ENCODE measurements at regions not wholly inside any gene's neighbourhood (a gene's known extent, or its start where the extent isn't known, plus 50 kb on each side); places are given as distances from the start of the nearest gene placed in this dataset.

DNA sequence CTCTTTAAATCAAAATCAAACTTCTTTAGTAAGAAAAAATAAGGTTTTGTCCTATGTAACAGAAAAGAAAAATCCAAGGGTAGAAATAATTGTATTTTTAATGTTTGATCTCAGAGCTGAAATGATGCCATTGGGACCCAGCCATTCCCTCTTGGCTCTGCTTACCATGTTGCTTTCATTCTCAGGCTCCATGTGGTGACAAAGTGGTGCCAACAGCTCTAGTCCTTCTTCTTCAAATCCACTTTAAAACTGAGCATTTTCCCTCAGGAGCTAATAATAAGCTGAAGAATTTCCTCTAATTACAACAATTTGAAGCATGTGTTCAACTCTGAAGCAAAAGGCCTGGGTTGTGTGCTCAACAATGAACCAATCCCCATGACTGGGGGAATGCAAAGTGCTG, 327.9 kb downstream of the EN1 start:
- H3K27ac ChIP-seq = no peak overlapping the region
- TF ChIP-seq ZFX (IDR thresholded peaks at IDR 0.05) = no peak
- TF ChIP-seq, protein P1, sequence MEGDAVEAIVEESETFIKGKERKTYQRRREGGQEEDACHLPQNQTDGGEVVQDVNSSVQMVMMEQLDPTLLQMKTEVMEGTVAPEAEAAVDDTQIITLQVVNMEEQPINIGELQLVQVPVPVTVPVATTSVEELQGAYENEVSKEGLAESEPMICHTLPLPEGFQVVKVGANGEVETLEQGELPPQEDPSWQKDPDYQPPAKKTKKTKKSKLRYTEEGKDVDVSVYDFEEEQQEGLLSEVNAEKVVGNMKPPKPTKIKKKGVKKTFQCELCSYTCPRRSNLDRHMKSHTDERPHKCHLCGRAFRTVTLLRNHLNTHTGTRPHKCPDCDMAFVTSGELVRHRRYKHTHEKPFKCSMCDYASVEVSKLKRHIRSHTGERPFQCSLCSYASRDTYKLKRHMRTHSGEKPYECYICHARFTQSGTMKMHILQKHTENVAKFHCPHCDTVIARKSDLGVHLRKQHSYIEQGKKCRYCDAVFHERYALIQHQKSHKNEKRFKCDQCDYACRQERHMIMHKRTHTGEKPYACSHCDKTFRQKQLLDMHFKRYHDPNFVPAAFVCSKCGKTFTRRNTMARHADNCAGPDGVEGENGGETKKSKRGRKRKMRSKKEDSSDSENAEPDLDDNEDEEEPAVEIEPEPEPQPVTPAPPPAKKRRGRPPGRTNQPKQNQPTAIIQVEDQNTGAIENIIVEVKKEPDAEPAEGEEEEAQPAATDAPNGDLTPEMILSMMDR (conservative IDR thresholded peaks at IDR 0.05) = no peak

DNA sequence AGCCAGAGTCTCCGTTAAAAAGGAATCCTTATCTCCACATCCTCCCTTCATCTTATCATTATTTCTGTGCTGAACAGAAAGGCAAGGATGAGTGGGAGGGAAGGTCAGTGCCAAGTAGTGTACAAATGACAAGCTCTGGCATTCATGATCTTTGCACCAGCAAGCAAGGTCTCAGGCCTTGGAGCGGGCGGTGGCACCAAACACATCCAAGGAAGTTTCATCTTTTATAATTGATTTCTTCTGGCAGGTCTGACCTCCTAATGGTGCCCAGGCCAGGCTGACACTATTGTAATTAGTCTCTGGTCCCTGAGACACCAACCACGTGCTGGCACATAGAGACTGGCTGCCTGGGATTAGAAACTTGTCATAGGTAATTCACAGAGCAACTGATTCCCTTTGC, 336.6 kb downstream of the EN1 start:
- TF ChIP-seq, protein P1 (conservative IDR thresholded peaks at IDR 0.05) = no peak
- no peak for TF ChIP-seq ZFX (IDR thresholded peaks at IDR 0.05)
- H3K27ac ChIP-seq = no peak overlapping the region

DNA sequence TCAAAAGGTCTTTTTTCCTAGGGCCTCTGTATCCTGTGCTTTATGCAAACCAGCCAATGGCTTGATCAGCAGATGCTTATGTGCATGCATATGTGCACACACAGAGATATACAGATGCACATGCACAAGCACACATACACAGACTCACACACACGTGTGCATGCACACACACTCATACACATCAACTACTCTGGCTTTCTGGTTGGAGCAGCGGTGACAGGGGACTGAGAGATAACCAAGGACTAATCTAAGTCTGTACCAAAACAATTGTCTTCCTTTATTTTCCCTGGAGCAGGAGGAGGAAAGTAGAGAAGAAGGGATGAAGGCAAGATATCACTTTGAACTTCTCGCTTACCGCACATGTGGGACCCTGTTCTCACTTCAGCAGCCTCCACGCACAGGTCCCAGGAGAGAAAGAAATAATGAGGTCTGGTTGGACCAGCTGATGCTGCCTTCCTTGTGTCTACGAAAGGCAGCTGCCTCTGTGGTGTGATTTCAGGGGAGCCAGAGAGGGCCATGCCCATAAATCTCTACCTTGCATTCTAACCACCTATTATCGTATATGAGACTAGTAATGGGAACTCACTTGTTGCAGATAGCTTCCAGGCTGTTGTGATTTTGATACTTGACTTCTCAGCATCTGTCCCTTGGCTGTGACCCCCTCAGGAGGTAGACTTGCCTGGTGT, 338.0 kb downstream of the EN1 start:
- TF ChIP-seq ZFX (IDR thresholded peaks at IDR 0.05) = no peak
- TF ChIP-seq, protein P1 (conservative IDR thresholded peaks at IDR 0.05) = no peak
- no peak overlapping the region for H3K27ac ChIP-seq

DNA sequence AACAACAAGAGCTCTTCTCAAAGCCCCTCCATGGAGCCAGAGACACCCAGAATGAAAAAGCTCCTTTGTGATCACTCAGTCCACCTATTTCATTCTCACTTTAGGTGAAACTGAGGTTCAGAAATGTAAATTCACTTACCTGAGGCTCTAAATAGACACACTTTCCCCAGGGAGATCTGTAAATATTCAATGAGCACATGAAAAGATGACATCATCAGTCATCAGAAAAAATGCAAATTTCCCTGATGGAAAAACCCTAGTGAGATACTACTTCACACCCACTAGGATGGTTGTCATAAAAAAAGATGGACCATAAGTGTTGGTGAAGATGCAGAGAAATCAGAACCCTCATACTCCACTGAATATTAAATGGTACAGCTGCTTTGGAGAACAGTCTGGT, 339.2 kb downstream of the EN1 start:
- no peak overlapping the region for H3K27ac ChIP-seq
- TF ChIP-seq, protein P1 (conservative IDR thresholded peaks at IDR 0.05) = no peak
- no peak for TF ChIP-seq ZFX (IDR thresholded peaks at IDR 0.05)

DNA sequence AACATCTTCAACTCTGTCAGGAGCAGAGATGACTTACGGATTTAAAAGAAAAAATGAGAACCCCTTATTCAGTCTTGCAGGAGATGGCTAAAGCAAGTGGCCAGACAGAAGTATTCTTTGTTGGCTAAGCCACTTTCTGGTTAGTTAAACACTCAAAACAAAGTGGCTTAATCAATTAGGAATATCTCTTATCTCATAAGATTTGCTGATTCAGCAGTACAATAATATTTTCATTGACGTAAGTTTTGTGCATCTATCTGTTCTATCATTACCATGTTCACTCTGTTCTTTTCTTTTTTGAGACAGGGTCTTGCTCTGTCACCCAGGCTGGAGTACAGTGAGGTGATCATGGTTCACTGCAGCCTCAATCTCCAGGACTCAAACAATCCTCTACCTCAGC, 342.0 kb downstream of the EN1 start:
- no peak for TF ChIP-seq ZFX (IDR thresholded peaks at IDR 0.05)
- TF ChIP-seq, protein P1 (conservative IDR thresholded peaks at IDR 0.05) = no peak
- no peak overlapping the region for H3K27ac ChIP-seq

DNA sequence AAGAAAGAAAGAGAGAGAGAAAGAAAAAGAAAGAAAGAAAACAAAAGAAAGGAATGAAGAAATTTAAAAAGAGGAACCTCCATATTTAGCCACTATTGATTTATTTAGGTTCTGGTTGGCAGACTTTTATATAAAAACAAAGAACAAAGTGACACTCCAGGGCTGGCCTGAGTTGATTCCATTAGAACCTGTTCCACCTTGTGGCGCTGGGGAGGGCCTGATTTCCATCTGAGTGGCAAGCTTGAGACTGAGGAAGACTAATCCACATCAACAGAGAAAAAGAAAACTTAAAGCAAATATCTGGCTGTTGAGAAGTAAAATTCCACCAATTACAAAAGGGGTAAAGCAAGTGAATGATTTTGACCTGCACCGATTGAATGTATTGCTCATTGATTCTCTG, 345.3 kb downstream of the EN1 start:
- no peak overlapping the region for H3K27ac ChIP-seq
- TF ChIP-seq, protein P1 (conservative IDR thresholded peaks at IDR 0.05) = no peak
- no peak for TF ChIP-seq ZFX (IDR thresholded peaks at IDR 0.05)

DNA sequence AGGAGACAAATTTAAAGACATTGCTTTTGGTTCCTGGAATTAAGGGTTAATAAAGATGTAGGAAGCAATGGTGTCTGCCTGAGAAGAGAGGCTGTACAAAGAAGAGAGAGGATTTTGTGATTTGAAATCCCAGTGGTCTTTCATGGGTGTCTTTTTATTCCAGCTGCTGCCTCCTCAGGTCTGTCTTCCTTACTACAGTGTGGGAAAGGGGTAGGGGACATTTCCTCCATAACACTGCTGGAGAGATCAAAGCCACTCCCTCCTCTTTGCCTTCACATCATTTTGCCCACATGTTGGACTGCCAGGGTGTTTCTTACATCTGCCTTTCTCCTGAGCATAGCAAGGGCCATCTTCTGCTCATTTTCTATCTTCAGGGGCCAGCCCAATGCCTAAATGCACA, 348.5 kb downstream of the EN1 start:
- no peak overlapping the region for H3K27ac ChIP-seq
- no peak for TF ChIP-seq ZFX (IDR thresholded peaks at IDR 0.05)
- TF ChIP-seq, protein P1 (conservative IDR thresholded peaks at IDR 0.05) = no peak
